Esophagus muscularis mucosa (tissue), 4 donors: ENCODE measurements at regions not wholly inside any gene's neighbourhood (a gene's known extent, or its start where the extent isn't known, plus 50 kb on each side); places are given as distances from the start of the nearest gene placed in this dataset.

Experiments used
- DNase-seq: peaks from one replicate; pipeline ENCODE4 v3.0.0-alpha.2; 2017; ENCODE audit errors: extremely low spot score
- H3K27ac ChIP-seq, 4 donors: fragments of 200-600 bp; sonication (generic); replicated peaks in 1 of 4; 1 replicate in 3 of 4; 2 replicates in 1 of 4; pipeline ENCODE4 v1.5.1; 2016 to 2019; ENCODE audit warnings: mild to moderate bottlenecking in 1 of 4
- H3K27me3 ChIP-seq, 4 donors: fragments of 200-600 bp; sonication (generic); one replicate each; pipeline versions ENCODE4 v1.5.1 to v1.6.0; 2016 to 2019
- H3K36me3 ChIP-seq, 4 donors: fragments of 200-600 bp; sonication (generic); one replicate each; pipeline ENCODE4 v1.5.1; 2016 to 2019
- H3K4me1 ChIP-seq, 4 donors: fragments of 200-600 bp; sonication (generic); one replicate each; pipeline ENCODE4 v1.5.1; 2016 to 2019
- H3K4me3 ChIP-seq, 4 donors: fragments of 200-600 bp; sonication (generic); 1 replicate in 2 of 4; 2 replicates in 2 of 4; pipeline ENCODE4 v1.5.1; 2016 to 2019; ENCODE audit warnings: mild to moderate bottlenecking in 4 of 4, moderate library complexity in 1 of 4
- H3K9me3 ChIP-seq, 4 donors: fragments of 200-600 bp; sonication (generic); 1 replicate in 3 of 4; 2 replicates in 1 of 4; pipeline ENCODE4 v1.5.1; 2016 to 2019
- CTCF ChIP-seq, 3 experiments: fragments of 200-600 bp in 2 of 3; fragments of 450-650 bp in 1 of 3; sonication (generic) in 2 of 3; IDR thresholded peaks; one replicate each; pipeline ENCODE4 v1.5.1; 2017 to 2019; ENCODE audit warnings: antibody characterized with exemption in 3 of 3, mild to moderate bottlenecking in 2 of 3, moderate library complexity in 1 of 3
- EP300 ChIP-seq: sonication (generic); formaldehyde crosslinking; IDR thresholded peaks from one replicate; pipeline ENCODE4 v1.6.1; 2017; ENCODE audit warnings: antibody characterized with exemption
- POLR2A ChIP-seq: fragments of 450-650 bp; IDR thresholded peaks from one replicate; pipeline ENCODE4 v1.6.1; 2017; ENCODE audit warnings: antibody characterized with exemption, moderate library complexity, mild to moderate bottlenecking, low read depth
- POLR2AphosphoS5 ChIP-seq, 2 donors: sonication (generic); formaldehyde crosslinking; IDR thresholded peaks; one replicate each; pipeline ENCODE4 v1.6.1; 2017; ENCODE audit warnings: antibody characterized with exemption in 2 of 2
- WGBS: methylation state at CpG from one replicate; pipeline ENCODE4 v1.1.5; 2018; 5-methylcytosine and 5-hydroxymethylcytosine counted together
- intact Hi-C: fragments of 100-400 bp; cut with DNase I; formaldehyde crosslinking; loops from one replicate; pipeline ENCODE4 v1.15.1; 2023

- no peak overlapping the region for H3K4me3 ChIP-seq
- 25% methylated on average over 6 of the region's 6 CpGs for WGBS
These were observed 62.8 kb upstream of the NEUROD1 start for GRCh38 chr2:181742922-181743722.

GRCh38 chr2:181743723-181744031 is 63.4 kb upstream of the NEUROD1 start:
- TF ChIP-seq POLR2A (no peak), CTCF (IDR thresholded peaks at IDR 0.05) (no peak), EP300 (no peak), POLR2AphosphoS5 (IDR thresholded peaks at IDR 0.05) (no peak)
- WGBS, result 83% methylated on average over 2 of the region's 2 CpGs
- no peaks in the 10 kb centered on the region for H3K27me3 ChIP-seq
- no peak for DNase-seq
- intact Hi-C loops, result loop anchor here (2.0 to 5.0 kb wide), 3 partner anchors 161 to 335 kb away; no protein-coding TSS in a partner anchor
- no peaks in the 10 kb centered on the region for H3K9me3 ChIP-seq
- peaks cover 0 to 10% (median 0%) of the 10 kb centered on the region in 4 donors for H3K4me1 ChIP-seq
- no peak overlapping the region for H3K4me3 ChIP-seq
- no peaks in the 10 kb centered on the region for H3K36me3 ChIP-seq
- H3K27ac ChIP-seq, result no peak overlapping the region

More at GRCh38 chr2:181742922-181743722, 62.8 kb upstream of the NEUROD1 start:
- H3K27me3 ChIP-seq, result no peaks in the 10 kb centered on the region
- H3K27ac ChIP-seq, result no peak overlapping the region
- H3K4me1 ChIP-seq, result peaks cover 0 to 10% (median 0%) of the 10 kb centered on the region in 4 donors
- H3K36me3 ChIP-seq, result no peaks in the 10 kb centered on the region
- no peak for DNase-seq
- TF ChIP-seq CTCF (IDR thresholded peaks at IDR 0.05) (peak; percentile 67 to 72 (median 67)), POLR2A (no peak), POLR2AphosphoS5 (IDR thresholded peaks at IDR 0.05) (no peak), EP300 (no peak)
- H3K9me3 ChIP-seq, result no peaks in the 10 kb centered on the region
- intact Hi-C loops, result loop anchor here (2.0 to 5.0 kb wide), 3 partner anchors 162 to 336 kb away; no protein-coding TSS in a partner anchor

GRCh38 chr2:181745796-181746540 is 65.7 kb upstream of the NEUROD1 start:
- Histone ChIP-seq H3K4me1 (peaks cover 0 to 10% (median 0%) of the 10 kb centered on the region in 4 donors), H3K27ac (no peak overlapping the region), H3K36me3 (no peaks in the 10 kb centered on the region), H3K4me3 (no peak overlapping the region), H3K9me3 (no peaks in the 10 kb centered on the region), H3K27me3 (no peaks in the 10 kb centered on the region)
- intact Hi-C loops, result no loop called here
- over 99% methylated on average over 3 of the region's 3 CpGs for WGBS
- TF ChIP-seq POLR2A, result no peak
- no peak for DNase-seq

- Histone ChIP-seq H3K4me1 (peaks cover 0 to 10% (median 0%) of the 10 kb centered on the region in 4 donors), H3K9me3 (no peaks in the 10 kb centered on the region), H3K4me3 (no peak overlapping the region), H3K27me3 (no peaks in the 10 kb centered on the region), H3K27ac (no peak overlapping the region), H3K36me3 (no peaks in the 10 kb centered on the region)
- TF ChIP-seq CTCF (IDR thresholded peaks at IDR 0.05) (no peak), EP300 (no peak), POLR2AphosphoS5 (IDR thresholded peaks at IDR 0.05) (no peak), POLR2A (no peak)
- intact Hi-C loops, result no loop called here
- WGBS, result 86% methylated on average over 2 of the region's 2 CpGs
- DNase-seq, result no peak
These were observed 66.5 kb upstream of the NEUROD1 start for GRCh38 chr2:181746844-181747243.

GRCh38 chr2:181750305-181750704 is 70.0 kb upstream of the NEUROD1 start:
- TF ChIP-seq POLR2A, result no peak
- no peak for TF ChIP-seq POLR2AphosphoS5 (IDR thresholded peaks at IDR 0.05)
- no peak for TF ChIP-seq CTCF (IDR thresholded peaks at IDR 0.05)
- no peak for TF ChIP-seq EP300
- Histone ChIP-seq H3K36me3 (no peaks in the 10 kb centered on the region), H3K4me1 (no peaks in the 10 kb centered on the region), H3K9me3 (no peaks in the 10 kb centered on the region), H3K27me3 (no peaks in the 10 kb centered on the region), H3K27ac (no peak overlapping the region), H3K4me3 (no peak overlapping the region)
- DNase-seq, result no peak
- intact Hi-C loops, result no loop called here
- 92% methylated on average over 7 of the region's 8 CpGs for WGBS
